Right cardiac atrium (tissue), 5 donors: ENCODE measurements at regions not wholly inside any gene's neighbourhood (a gene's known extent, or its start where the extent isn't known, plus 50 kb on each side); places are given as distances from the start of the nearest gene placed in this dataset.
"Not testable (repeated sequence)": the region's sequence is repeated elsewhere in the genome, so short reads cannot be mapped to it uniquely, and the experiment has no call there.

Experiments used
- ATAC-seq, 2 donors: fragments of 200-7000 bp; cut with Tn5 transposase; one replicate each; pipeline versions ENCODE4 v1.8.0 to v1.9.1; 2020; ENCODE audit warnings: moderate library complexity in 2 of 2, mild to moderate bottlenecking in 1 of 2
- DNase-seq, 3 donors: peaks; one replicate each; pipeline ENCODE4 v3.0.0-alpha.2; 2020
- H3K27ac ChIP-seq: one replicate; pipeline ENCODE4 v1.5.1; 2013; ENCODE audit warnings: mild to moderate bottlenecking, low read length, control low read depth, moderate library complexity
- H3K27me3 ChIP-seq: one replicate; pipeline ENCODE4 v1.6.1; 2013; ENCODE audit not compliant: control insufficient read depth, insufficient read depth
- H3K4me1 ChIP-seq: one replicate; pipeline ENCODE4 v1.6.1; 2013; ENCODE audit warnings: low read length; ENCODE audit not compliant: control insufficient read depth, insufficient read depth
- H3K4me3 ChIP-seq: one replicate; pipeline ENCODE4 v1.5.1; 2013; ENCODE audit warnings: low read length, control low read depth
- H3K9me3 ChIP-seq: one replicate; pipeline ENCODE4 v1.6.1; 2013; ENCODE audit warnings: low read length; ENCODE audit not compliant: control insufficient read depth
- WGBS: extraction: QIAGEN DNeasy Blood & Tissue Kit; methylation state at CpG from one replicate; pipeline ENCODE4 v1.1.7; 2013; 5-methylcytosine and 5-hydroxymethylcytosine counted together
- intact Hi-C, 4 donors: fragments of 100-400 bp; cut with DNase I; formaldehyde crosslinking; loops; one replicate each; pipeline versions ENCODE4 v1.11.0 to v1.14.0; 2022 to 2023
- donor health status: healthy with polysubstance abuse.
- donor health status: DM: no; HTN: yes; CAD: no.
- donor health status: DM: no; HTN: no; CAD: no.
- donor health status: DM: no; HTN: yes; CAD: no; lungs with severe emphysema.
- donor health status: DM: yes; HTN: yes; CAD: no.

DNA sequence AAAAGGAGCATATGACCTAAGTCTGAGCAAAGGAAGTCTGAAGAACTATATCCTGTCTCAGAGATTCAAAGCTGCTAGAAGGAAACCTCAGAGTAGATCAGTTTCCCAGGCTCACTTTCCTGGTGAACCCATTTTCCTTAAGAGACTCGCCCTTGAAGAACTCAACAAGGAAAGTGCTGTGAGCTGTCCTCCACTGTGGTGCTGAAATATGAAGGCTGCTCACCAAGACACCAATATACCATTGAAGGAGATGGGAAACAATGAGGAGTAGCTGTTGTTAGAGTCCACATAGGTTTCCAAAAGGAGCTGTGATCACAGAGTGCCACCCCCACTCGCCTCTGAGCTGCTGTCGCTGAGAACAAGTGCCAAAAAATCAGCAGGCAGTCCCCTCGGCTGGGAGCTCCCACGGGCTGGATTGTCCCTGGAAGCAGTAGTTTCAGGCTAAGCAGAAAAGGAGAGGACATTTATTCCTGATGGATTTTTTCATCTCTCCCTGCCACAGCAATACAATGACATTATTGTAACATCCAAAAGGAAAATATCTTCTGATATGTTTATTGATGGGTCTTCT is 282.1 kb downstream of the RPS29 start:
- H3K27ac ChIP-seq = no peak overlapping the region
- H3K9me3 ChIP-seq = no peaks in the 10 kb centered on the region
- no peak for ATAC-seq
- H3K27me3 ChIP-seq = no peaks in the 10 kb centered on the region
- no peaks in the 10 kb centered on the region for H3K4me1 ChIP-seq
- 13% methylated on average over 5 of the region's 5 CpGs for WGBS
- no peak overlapping the region for H3K4me3 ChIP-seq
- intact Hi-C loops = no loop called here
- DNase-seq = no peak

DNA sequence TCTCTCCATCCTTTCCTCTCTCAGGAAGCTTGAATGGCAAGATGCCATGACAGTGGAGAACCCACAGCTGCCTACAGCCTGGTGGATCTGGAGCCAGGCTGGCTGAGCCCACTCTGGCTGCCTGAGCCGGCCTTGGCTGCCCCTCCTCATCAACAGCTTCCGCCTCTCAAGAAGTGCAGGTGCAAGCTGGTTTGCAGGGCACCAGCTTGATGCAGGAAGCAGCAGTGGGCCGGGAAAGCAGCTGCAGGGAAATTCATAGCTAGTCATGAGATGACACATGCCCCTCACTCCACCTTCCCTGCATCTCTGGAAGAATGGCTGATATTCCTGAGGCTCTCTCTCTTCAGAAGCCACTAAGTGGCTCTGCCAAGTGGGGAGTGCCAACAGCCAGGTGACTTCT is 289.1 kb downstream of the RPS29 start:
- DNase-seq (no peak), ATAC-seq (no peak)
- Histone ChIP-seq H3K4me1 (no peaks in the 10 kb centered on the region), H3K27ac (no peak overlapping the region), H3K4me3 (no peak overlapping the region), H3K9me3 (no peaks in the 10 kb centered on the region), H3K27me3 (no peaks in the 10 kb centered on the region)
- intact Hi-C loops = no loop called here
- 76% methylated on average over 3 of the region's 3 CpGs for WGBS

GRCh38 chr14:49294621-49295148 is 291.5 kb downstream of the RPS29 start:
- H3K4me3 ChIP-seq = no peak overlapping the region
- no peaks in the 10 kb centered on the region for H3K9me3 ChIP-seq
- H3K27ac ChIP-seq = no peak overlapping the region
- ATAC-seq = no peak
- H3K27me3 ChIP-seq = no peaks in the 10 kb centered on the region
- no peak for DNase-seq
- WGBS = 53% methylated on average over 5 of the region's 5 CpGs
- intact Hi-C loops = no loop called here
- no peaks in the 10 kb centered on the region for H3K4me1 ChIP-seq

- intact Hi-C loops = no loop called here
- Histone ChIP-seq H3K4me3 (no peak overlapping the region), H3K27ac (no peak overlapping the region), H3K9me3 (no peaks in the 10 kb centered on the region), H3K4me1 (no peaks in the 10 kb centered on the region), H3K27me3 (no peaks in the 10 kb centered on the region)
- DNase-seq (no peak), ATAC-seq (no peak)
- 48% methylated on average over 5 of the region's 5 CpGs for WGBS
Observed at GRCh38 chr14:49287004-49287403, 299.2 kb downstream of the RPS29 start.

DNA sequence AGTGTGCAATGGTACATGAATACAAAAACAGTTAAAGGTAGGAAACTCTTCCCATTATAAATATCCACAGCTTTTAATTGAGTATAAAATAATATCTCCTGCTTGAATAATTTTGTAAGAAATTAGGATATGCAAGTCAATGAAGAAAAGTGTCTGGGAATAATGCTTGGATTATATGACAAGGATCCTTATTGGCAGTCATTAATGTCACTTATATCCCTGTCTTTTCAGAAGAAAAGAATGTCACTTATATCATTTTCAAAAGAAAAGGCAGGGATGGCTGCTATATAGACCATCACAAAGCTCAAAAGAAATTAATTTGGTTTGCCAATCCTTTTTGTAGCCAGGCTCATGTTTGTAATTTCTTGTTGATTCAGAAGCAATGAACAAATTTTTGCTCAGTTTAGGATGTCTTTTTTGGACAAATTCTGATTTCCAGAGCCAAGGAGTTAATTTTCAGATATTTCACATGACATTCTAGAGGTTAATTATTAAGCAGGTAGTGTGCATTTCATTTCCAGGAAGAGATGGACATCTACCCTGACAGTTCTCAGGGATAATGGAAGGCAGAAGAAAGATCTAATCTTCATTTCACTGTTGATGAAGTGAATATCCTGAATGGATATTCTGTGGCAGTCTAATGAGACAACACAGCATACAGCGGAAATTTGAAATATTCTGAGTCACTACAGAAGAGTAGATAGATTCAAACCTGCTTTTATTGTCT is 299.8 kb downstream of the RPS29 start:
- no peak for ATAC-seq
- no peaks in the 10 kb centered on the region for H3K27me3 ChIP-seq
- no peak overlapping the region for H3K4me3 ChIP-seq
- no peaks in the 10 kb centered on the region for H3K4me1 ChIP-seq
- intact Hi-C loops = no loop called here
- no peaks in the 10 kb centered on the region for H3K9me3 ChIP-seq
- 80% methylated on average over 1 of the region's 1 CpG for WGBS
- no peak overlapping the region for H3K27ac ChIP-seq
- no peak for DNase-seq

- no peak for DNase-seq
- H3K9me3 ChIP-seq = no peaks in the 10 kb centered on the region
- intact Hi-C loops = no loop called here
- ATAC-seq = no peak
- 34% methylated on average over 1 of the region's 1 CpG for WGBS
- H3K27me3 ChIP-seq = no peaks in the 10 kb centered on the region
- no peak overlapping the region for H3K4me3 ChIP-seq
- no peak overlapping the region for H3K27ac ChIP-seq
- H3K4me1 ChIP-seq = no peaks in the 10 kb centered on the region
Observed at GRCh38 chr14:49280566-49280965, 305.6 kb downstream of the RPS29 start.

GRCh38 chr14:49250517-49250916 is 335.7 kb downstream of the RPS29 start:
- H3K4me1 ChIP-seq = no peaks in the 10 kb centered on the region
- no peak overlapping the region for H3K27ac ChIP-seq
- ATAC-seq (no peak), DNase-seq (peak in 1 of 3 donors; percentile 20)
- 88% methylated on average over 6 of the region's 6 CpGs for WGBS
- intact Hi-C loops = no loop called here
- no peaks in the 10 kb centered on the region for H3K27me3 ChIP-seq
- H3K4me3 ChIP-seq = no peak overlapping the region
- H3K9me3 ChIP-seq = no peaks in the 10 kb centered on the region

DNA sequence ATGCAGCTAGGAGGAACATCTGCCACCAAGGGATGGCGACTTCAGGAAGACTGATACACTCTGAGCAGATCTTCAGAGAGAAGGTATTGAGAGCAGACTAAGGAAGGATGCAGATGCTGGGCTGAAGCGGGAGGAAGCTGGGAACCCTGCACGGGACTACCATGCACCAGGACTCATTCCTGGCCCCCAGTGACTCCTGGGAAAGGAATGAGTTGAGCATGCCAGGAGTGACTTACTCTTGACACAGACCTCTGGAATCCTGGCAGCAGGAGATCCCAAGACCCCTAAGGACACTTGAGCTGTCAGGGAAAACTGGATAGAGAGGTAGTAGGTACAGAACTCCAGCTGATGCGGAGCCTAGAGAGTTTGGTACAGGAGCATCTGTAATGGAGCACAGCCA is 336.1 kb downstream of the RPS29 start:
- no peaks in the 10 kb centered on the region for H3K9me3 ChIP-seq
- WGBS = 80% methylated on average over 4 of the region's 4 CpGs
- no peaks in the 10 kb centered on the region for H3K27me3 ChIP-seq
- no peak overlapping the region for H3K27ac ChIP-seq
- H3K4me1 ChIP-seq = no peaks in the 10 kb centered on the region
- intact Hi-C loops = no loop called here
- ATAC-seq (no peak), DNase-seq (no peak)
- no peak overlapping the region for H3K4me3 ChIP-seq

GRCh38 chr14:49249022-49249421 is 337.2 kb downstream of the RPS29 start:
- ATAC-seq (no peak), DNase-seq (no peak)
- H3K27me3 ChIP-seq = no peaks in the 10 kb centered on the region
- no peak overlapping the region for H3K27ac ChIP-seq
- no peaks in the 10 kb centered on the region for H3K4me1 ChIP-seq
- no peaks in the 10 kb centered on the region for H3K9me3 ChIP-seq
- intact Hi-C loops = no loop called here
- H3K4me3 ChIP-seq = no peak overlapping the region

DNA sequence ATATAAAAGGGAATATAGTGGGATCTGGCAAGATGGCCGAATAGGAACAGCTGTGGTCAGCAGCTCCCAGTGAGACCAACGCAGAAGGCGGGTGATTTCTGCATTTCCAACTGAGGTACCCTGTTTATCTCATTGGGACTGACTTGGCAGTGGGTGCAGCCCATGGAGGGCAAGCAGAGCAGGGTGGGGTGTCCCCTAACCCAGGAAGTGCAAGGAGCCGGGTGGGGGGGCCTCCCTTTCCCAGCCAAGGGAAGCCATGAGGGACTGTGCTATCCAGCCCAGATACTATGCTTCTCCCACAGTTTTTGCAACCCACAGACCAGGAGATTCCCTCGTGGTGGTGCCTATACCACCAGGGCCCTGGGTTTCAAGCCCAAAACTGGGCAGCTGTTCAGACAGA is 342.4 kb downstream of the RPS29 start:
- H3K4me3 ChIP-seq, ATAC-seq, intact Hi-C loops, H3K27me3 ChIP-seq, H3K9me3 ChIP-seq, DNase-seq, H3K27ac ChIP-seq, H3K4me1 ChIP-seq: not testable (repeated sequence)
- WGBS = 87% methylated on average over 5 of the region's 5 CpGs

DNA sequence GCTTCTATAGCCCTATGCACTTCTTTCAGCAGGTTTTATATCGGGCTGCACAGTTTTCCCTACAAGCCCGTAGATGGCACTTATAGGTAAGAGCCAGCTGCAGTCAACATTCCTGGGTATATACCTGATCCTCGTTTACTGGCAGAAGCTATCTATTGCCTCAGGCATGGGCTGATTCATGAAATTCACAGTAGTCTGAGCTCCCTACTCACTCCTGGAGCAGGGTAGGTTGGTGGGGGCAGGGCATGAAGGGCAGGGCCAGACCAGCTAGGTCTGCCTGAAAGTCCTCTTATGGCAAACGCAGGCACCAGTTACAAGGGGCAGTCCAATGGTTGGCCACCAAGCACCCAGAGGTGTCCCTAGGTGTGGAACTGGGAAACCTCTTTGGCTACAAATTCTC is 345.8 kb downstream of the RPS29 start:
- Histone ChIP-seq H3K4me3 (no peak overlapping the region), H3K27me3 (no peaks in the 10 kb centered on the region), H3K27ac (no peak overlapping the region), H3K4me1 (no peaks in the 10 kb centered on the region), H3K9me3 (no peaks in the 10 kb centered on the region)
- no peak for ATAC-seq
- 77% methylated on average over 4 of the region's 4 CpGs for WGBS
- DNase-seq = no peak
- intact Hi-C loops = no loop called here
